C4-2B (cell line): ENCODE measurements at regions not wholly inside any gene's neighbourhood (a gene's known extent, or its start where the extent isn't known, plus 50 kb on each side); places are given as distances from the start of the nearest gene placed in this dataset.

Experiments
- H3K27ac ChIP-seq: fragments of 450-650 bp; 2 replicates; pipeline ENCODE4 v1.5.1; 2017
- CTCF ChIP-seq: fragments of 450-650 bp; conservative IDR thresholded peaks from 2 replicates; pipeline ENCODE4 v1.5.1; 2017; ENCODE audit warnings: mild to moderate bottlenecking
- ZFX ChIP-seq: fragments of 450-650 bp; IDR thresholded peaks from 2 replicates; pipeline ENCODE4 v1.6.1; 2017

GRCh38 chr13:76503291-76503690 is 382.9 kb downstream of the KCTD12 start:
- TF ChIP-seq ZFX (no peak), CTCF (no peak)

GRCh38 chr13:76500894-76501293 is 385.3 kb downstream of the KCTD12 start:
- TF ChIP-seq CTCF (no peak), ZFX (no peak)
- H3K27ac ChIP-seq, result no peak overlapping the region

More at GRCh38 chr13:76503291-76503690, 382.9 kb downstream of the KCTD12 start:
- no peak overlapping the region for H3K27ac ChIP-seq

- TF ChIP-seq CTCF (no peak), ZFX (no peak)
- no peak overlapping the region for H3K27ac ChIP-seq
Measured at GRCh38 chr13:76499891-76500290, 386.3 kb downstream of the KCTD12 start.

GRCh38 chr13:76489274-76489673 is 396.9 kb downstream of the KCTD12 start:
- no peak for TF ChIP-seq CTCF
- TF ChIP-seq ZFX, result no peak

GRCh38 chr13:76481738-76482137 is 404.5 kb downstream of the KCTD12 start:
- TF ChIP-seq CTCF (no peak), ZFX (no peak)
- H3K27ac ChIP-seq, result no peak overlapping the region

More at GRCh38 chr13:76489274-76489673, 396.9 kb downstream of the KCTD12 start:
- H3K27ac ChIP-seq, result no peak overlapping the region

GRCh38 chr13:76474966-76475365 is 411.2 kb downstream of the KCTD12 start:
- TF ChIP-seq CTCF (no peak), ZFX (no peak)

GRCh38 chr13:76474356-76474755 is 411.8 kb downstream of the KCTD12 start:
- H3K27ac ChIP-seq, result no peak overlapping the region
- TF ChIP-seq ZFX (no peak), CTCF (no peak)

More at GRCh38 chr13:76474966-76475365, 411.2 kb downstream of the KCTD12 start:
- no peak overlapping the region for H3K27ac ChIP-seq
